ENCODE measurements at regions not wholly inside any gene's neighbourhood (a gene's known extent, or its start where the extent isn't known, plus 50 kb on each side); places are given as distances from the start of the nearest gene placed in this dataset.
"Not testable (repeated sequence)": the region's sequence is repeated elsewhere in the genome, so short reads cannot be mapped to it uniquely, and the experiment has no call there.

GRCh38 chr12:124085419-124086296 lies 112.6 kb downstream of the ZNF664 start:
- Histone ChIP-seq H3K4me3 (no peak overlapping the region), H3K9me2 (ENCODE audit: insufficient read depth) (no peaks in the 10 kb centered on the region), H3K9me3 (ENCODE audit: low read depth) (no peaks in the 10 kb centered on the region), H3K4me2 (ENCODE audit: unreplicated experiment) (no peak overlapping the region), H3K27me3 (replicated peaks; ENCODE audit: insufficient read depth) (no peaks in the 10 kb centered on the region), H3K9ac (no peak overlapping the region), H3K36me3 (ENCODE audit: low read depth) (no peaks in the 10 kb centered on the region), H3K79me2 (ENCODE audit: insufficient read depth) (no peaks in the 10 kb centered on the region), H3K4me1 (ENCODE audit: insufficient read depth) (no peaks in the 10 kb centered on the region), H2AFZ (no peak overlapping the region), H4K20me1 (ENCODE audit: insufficient read depth) (no peaks in the 10 kb centered on the region), H3F3A (ENCODE audit: insufficient read depth) (no peaks in the 10 kb centered on the region), H3K27ac (no peak overlapping the region)
- in situ Hi-C loops (cut with MboI) = no loop called here
- no peak for TF ChIP-seq EZH2phosphoT487 (IDR thresholded peaks at IDR 0.05; ENCODE audit: insufficient read depth, low read depth)
- TF ChIP-seq EZH2 (IDR thresholded peaks at IDR 0.05; ENCODE audit: insufficient read depth, poor library complexity, severe bottlenecking) = no peak
- no peak for DNase-seq
- 77 to 82% methylated on average over 17 of the region's 17 CpGs for WGBS, 2 experiments (ENCODE audit: low coverage in 1 of 2, low lambda C conversion rate in 2 of 2, missing lambda C conversion rate in 2 of 2)

- H3K4me3 ChIP-seq = no peak overlapping the region
- 81 to 90% methylated on average over 7 of the region's 7 CpGs for whole genome bisulfite sequencing, 2 experiments (ENCODE audit: low coverage in 1 of 2, low lambda C conversion rate in 2 of 2, missing lambda C conversion rate in 2 of 2)
Observed at GRCh38 chr12:124086299-124086898, 113.4 kb downstream of the ZNF664 start.

GRCh38 chr12:124087266-124088051 lies 114.4 kb downstream of the ZNF664 start:
- H3K9ac ChIP-seq = no peak overlapping the region
- H3K4me1 ChIP-seq (ENCODE audit: insufficient read depth) = no peaks in the 10 kb centered on the region
- H3K9me2 ChIP-seq (ENCODE audit: insufficient read depth) = no peaks in the 10 kb centered on the region
- H3K27ac ChIP-seq = no peak overlapping the region
- H2AFZ ChIP-seq = no peak overlapping the region
- H3F3A ChIP-seq (ENCODE audit: insufficient read depth) = no peaks in the 10 kb centered on the region
- 71 to 76% methylated on average over 10 of the region's 10 CpGs for WGBS, 2 experiments (ENCODE audit: low coverage in 1 of 2, low lambda C conversion rate in 2 of 2, missing lambda C conversion rate in 2 of 2)
- TF ChIP-seq EZH2 (IDR thresholded peaks at IDR 0.05; ENCODE audit: insufficient read depth, poor library complexity, severe bottlenecking) (no peak), EZH2phosphoT487 (IDR thresholded peaks at IDR 0.05; ENCODE audit: insufficient read depth, low read depth) (no peak)
- in situ Hi-C loops (cut with MboI) = no loop called here
- no peak overlapping the region for H3K4me2 ChIP-seq (ENCODE audit: unreplicated experiment)
- no peak for DNase-seq
- H3K27me3 ChIP-seq (replicated peaks; ENCODE audit: insufficient read depth) = no peaks in the 10 kb centered on the region
- H4K20me1 ChIP-seq (ENCODE audit: insufficient read depth) = no peaks in the 10 kb centered on the region
- no peaks in the 10 kb centered on the region for H3K9me3 ChIP-seq (ENCODE audit: low read depth)
- no peaks in the 10 kb centered on the region for H3K36me3 ChIP-seq (ENCODE audit: low read depth)
- H3K79me2 ChIP-seq (ENCODE audit: insufficient read depth) = no peaks in the 10 kb centered on the region
- no peak overlapping the region for H3K4me3 ChIP-seq

More at GRCh38 chr12:124086299-124086898, 113.4 kb downstream of the ZNF664 start:
- no peaks in the 10 kb centered on the region for H3K36me3 ChIP-seq (ENCODE audit: low read depth)
- H3K27me3 ChIP-seq (replicated peaks; ENCODE audit: insufficient read depth) = no peaks in the 10 kb centered on the region
- H2AFZ ChIP-seq = no peak overlapping the region
- H3K9me2 ChIP-seq (ENCODE audit: insufficient read depth) = no peaks in the 10 kb centered on the region
- no peak overlapping the region for H3K27ac ChIP-seq
- TF ChIP-seq EZH2 (IDR thresholded peaks at IDR 0.05; ENCODE audit: insufficient read depth, poor library complexity, severe bottlenecking) = no peak
- TF ChIP-seq EZH2phosphoT487 (IDR thresholded peaks at IDR 0.05; ENCODE audit: insufficient read depth, low read depth) = no peak
- H3F3A ChIP-seq (ENCODE audit: insufficient read depth) = no peaks in the 10 kb centered on the region
- H3K9me3 ChIP-seq (ENCODE audit: low read depth) = no peaks in the 10 kb centered on the region
- H3K9ac ChIP-seq = no peak overlapping the region
- in situ Hi-C loops (cut with MboI) = no loop called here
- no peaks in the 10 kb centered on the region for H3K4me1 ChIP-seq (ENCODE audit: insufficient read depth)
- H4K20me1 ChIP-seq (ENCODE audit: insufficient read depth) = no peaks in the 10 kb centered on the region
- no peak for DNase-seq
- H3K4me2 ChIP-seq (ENCODE audit: unreplicated experiment) = no peak overlapping the region
- no peaks in the 10 kb centered on the region for H3K79me2 ChIP-seq (ENCODE audit: insufficient read depth)

GRCh38 chr12:124088217-124088907 lies 115.3 kb downstream of the ZNF664 start:
- H3F3A ChIP-seq (ENCODE audit: insufficient read depth) = no peaks in the 10 kb centered on the region
- WGBS, 2 experiments (ENCODE audit: low coverage in 1 of 2, low lambda C conversion rate in 2 of 2, missing lambda C conversion rate in 2 of 2) = 76 to 77% methylated on average over 16 of the region's 16 CpGs
- H3K27ac ChIP-seq = no peak overlapping the region
- H3K36me3 ChIP-seq (ENCODE audit: low read depth) = no peaks in the 10 kb centered on the region
- no peaks in the 10 kb centered on the region for H3K27me3 ChIP-seq (replicated peaks; ENCODE audit: insufficient read depth)
- TF ChIP-seq EZH2phosphoT487 (IDR thresholded peaks at IDR 0.05; ENCODE audit: insufficient read depth, low read depth) = no peak
- TF ChIP-seq EZH2 (IDR thresholded peaks at IDR 0.05; ENCODE audit: insufficient read depth, poor library complexity, severe bottlenecking) = no peak
- no peaks in the 10 kb centered on the region for H4K20me1 ChIP-seq (ENCODE audit: insufficient read depth)
- H3K79me2 ChIP-seq (ENCODE audit: insufficient read depth) = no peaks in the 10 kb centered on the region
- no peaks in the 10 kb centered on the region for H3K9me2 ChIP-seq (ENCODE audit: insufficient read depth)
- no peak overlapping the region for H2AFZ ChIP-seq
- no peak for DNase-seq
- H3K4me1 ChIP-seq (ENCODE audit: insufficient read depth) = no peaks in the 10 kb centered on the region
- no peaks in the 10 kb centered on the region for H3K9me3 ChIP-seq (ENCODE audit: low read depth)
- in situ Hi-C loops (cut with MboI) = no loop called here
- H3K9ac ChIP-seq = no peak overlapping the region
- no peak overlapping the region for H3K4me3 ChIP-seq
- no peak overlapping the region for H3K4me2 ChIP-seq (ENCODE audit: unreplicated experiment)

- H3K4me2 ChIP-seq (ENCODE audit: unreplicated experiment); H3K27ac ChIP-seq; H3F3A ChIP-seq (ENCODE audit: insufficient read depth); H3K36me3 ChIP-seq (ENCODE audit: low read depth); H3K79me2 ChIP-seq (ENCODE audit: insufficient read depth); H3K4me3 ChIP-seq; H3K9ac ChIP-seq; H3K9me3 ChIP-seq (ENCODE audit: low read depth); H2AFZ ChIP-seq; H3K27me3 ChIP-seq (replicated peaks; ENCODE audit: insufficient read depth); DNase-seq; H4K20me1 ChIP-seq (ENCODE audit: insufficient read depth); H3K9me2 ChIP-seq (ENCODE audit: insufficient read depth); in situ Hi-C loops (cut with MboI); H3K4me1 ChIP-seq (ENCODE audit: insufficient read depth): not testable (repeated sequence)
- 72% methylated on average over 6 to 9 of the region's 11 CpGs for WGBS, 2 experiments (ENCODE audit: low coverage in 1 of 2, low lambda C conversion rate in 2 of 2, missing lambda C conversion rate in 2 of 2)
Observed at GRCh38 chr12:124089181-124089914, 116.3 kb downstream of the ZNF664 start.

Data from GM23248 (cell line).